ENCODE measurements at regions not wholly inside any gene's neighbourhood (a gene's known extent, or its start where the extent isn't known, plus 50 kb on each side); places are given as distances from the start of the nearest gene placed in this dataset.
"Not testable (repeated sequence)": the region's sequence is repeated elsewhere in the genome, so short reads cannot be mapped to it uniquely, and the experiment has no call there.

DNA sequence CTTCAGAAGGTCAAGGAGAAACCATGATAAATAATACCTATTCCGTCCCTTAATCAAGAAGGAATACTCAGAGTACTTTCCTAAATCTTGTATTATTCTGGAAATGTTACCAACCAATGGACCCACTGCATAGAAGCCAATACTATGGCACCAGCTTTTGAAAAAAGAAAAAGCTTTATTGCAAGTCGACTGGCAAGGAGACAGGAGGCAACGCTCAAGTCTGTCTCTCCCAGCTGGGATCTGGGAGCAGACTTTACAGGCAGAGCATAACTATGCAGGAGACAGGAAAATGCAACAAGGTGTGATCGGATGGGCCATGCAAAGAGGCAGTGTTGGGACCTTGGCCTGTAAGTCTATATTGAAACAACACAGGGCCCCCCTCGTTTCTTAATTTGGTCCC lies 132.4 kb downstream of the CHD9NB start:
- DNase-seq: no peak
- Histone ChIP-seq H3K4me3 (no peak overlapping the region), H3K27me3 (no peaks in the 10 kb centered on the region), H3K36me3 (replicated peaks in 1 of 2) (no peaks in the 10 kb centered on the region), H3K27ac (no peak overlapping the region), H3K4me1 (replicated peaks in 1 of 2) (no peaks in the 10 kb centered on the region), H3K9me3 (replicated peaks in 1 of 3) (no peaks in the 10 kb centered on the region)
- intact Hi-C loops (cut with DNase I): no loop called here
- no peak for TF ChIP-seq POLR2A (IDR thresholded peaks at IDR 0.05)
- TF ChIP-seq, protein P1, sequence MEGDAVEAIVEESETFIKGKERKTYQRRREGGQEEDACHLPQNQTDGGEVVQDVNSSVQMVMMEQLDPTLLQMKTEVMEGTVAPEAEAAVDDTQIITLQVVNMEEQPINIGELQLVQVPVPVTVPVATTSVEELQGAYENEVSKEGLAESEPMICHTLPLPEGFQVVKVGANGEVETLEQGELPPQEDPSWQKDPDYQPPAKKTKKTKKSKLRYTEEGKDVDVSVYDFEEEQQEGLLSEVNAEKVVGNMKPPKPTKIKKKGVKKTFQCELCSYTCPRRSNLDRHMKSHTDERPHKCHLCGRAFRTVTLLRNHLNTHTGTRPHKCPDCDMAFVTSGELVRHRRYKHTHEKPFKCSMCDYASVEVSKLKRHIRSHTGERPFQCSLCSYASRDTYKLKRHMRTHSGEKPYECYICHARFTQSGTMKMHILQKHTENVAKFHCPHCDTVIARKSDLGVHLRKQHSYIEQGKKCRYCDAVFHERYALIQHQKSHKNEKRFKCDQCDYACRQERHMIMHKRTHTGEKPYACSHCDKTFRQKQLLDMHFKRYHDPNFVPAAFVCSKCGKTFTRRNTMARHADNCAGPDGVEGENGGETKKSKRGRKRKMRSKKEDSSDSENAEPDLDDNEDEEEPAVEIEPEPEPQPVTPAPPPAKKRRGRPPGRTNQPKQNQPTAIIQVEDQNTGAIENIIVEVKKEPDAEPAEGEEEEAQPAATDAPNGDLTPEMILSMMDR (IDR thresholded peaks at IDR 0.05): no peak
- 53 to 66% (median 54%) methylated on average over 5 of the region's 5 CpGs for WGBS, 4 donors

DNA sequence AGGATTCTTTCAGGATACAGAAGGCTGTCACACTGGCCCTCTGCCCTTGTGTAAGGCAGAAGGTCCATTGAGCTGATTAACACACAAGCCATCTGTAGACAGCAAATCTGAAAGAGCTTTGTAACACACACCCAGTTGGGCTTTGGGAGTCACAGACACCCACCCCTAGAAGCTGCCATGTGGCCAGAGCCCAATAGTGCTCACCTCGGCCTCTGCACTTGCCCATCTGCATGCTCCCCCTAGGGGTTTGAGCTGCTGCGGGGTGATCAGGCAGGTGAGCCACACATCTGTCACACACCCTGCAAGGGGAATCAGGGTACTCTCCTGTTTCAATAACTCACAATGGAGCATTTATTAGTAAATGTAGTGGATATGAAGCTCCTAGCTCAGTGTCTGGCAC lies 138.3 kb downstream of the CHD9NB start:
- H3K27me3 ChIP-seq: no peaks in the 10 kb centered on the region
- 59 to 82% (median 61%) methylated on average over 1 to 2 of the region's 2 CpGs for WGBS, 4 donors
- TF ChIP-seq POLR2A (IDR thresholded peaks at IDR 0.05): no peak
- TF ChIP-seq, protein P1 (IDR thresholded peaks at IDR 0.05): no peak
- no peak overlapping the region for H3K4me3 ChIP-seq
- intact Hi-C loops (cut with DNase I): no loop called here
- H3K9me3 ChIP-seq (replicated peaks in 1 of 3): no peaks in the 10 kb centered on the region
- H3K27ac ChIP-seq: no peak overlapping the region
- no peaks in the 10 kb centered on the region for H3K36me3 ChIP-seq (replicated peaks in 1 of 2)
- DNase-seq: no peak
- H3K4me1 ChIP-seq (replicated peaks in 1 of 2): no peaks in the 10 kb centered on the region

DNA sequence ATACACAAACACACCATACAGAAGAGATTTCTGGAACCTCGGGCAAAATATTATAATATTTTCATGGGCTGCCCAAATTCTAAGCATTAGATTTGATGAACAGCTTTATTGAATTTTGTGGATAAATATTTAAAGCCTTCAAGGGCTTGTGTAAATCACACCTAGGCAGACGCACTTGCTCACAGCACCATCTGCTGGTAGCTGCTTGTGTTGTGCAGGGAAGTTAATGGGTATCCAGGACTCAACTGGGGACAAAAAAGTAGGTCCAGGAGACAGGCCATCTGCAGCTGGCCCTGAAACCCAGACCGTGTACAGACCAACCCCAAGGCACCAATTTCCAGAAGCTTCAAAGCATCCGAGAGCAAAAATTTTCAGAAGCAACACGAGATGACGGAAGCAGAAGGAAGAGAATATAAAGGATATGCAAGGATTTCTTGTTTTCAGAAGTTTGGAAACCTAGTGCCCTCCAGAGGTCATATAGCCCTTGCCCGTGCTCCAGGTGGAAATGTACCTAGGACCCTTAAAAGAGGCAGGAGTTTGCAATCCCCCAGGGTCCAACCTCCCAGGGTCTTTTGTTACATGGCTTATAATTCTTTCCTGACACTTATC lies 140.0 kb downstream of the CHD9NB start:
- DNase-seq: peak; percentile 45 to 84 (median 51)
- Histone ChIP-seq H3K36me3 (replicated peaks in 1 of 2) (no peaks in the 10 kb centered on the region), H3K9me3 (replicated peaks in 1 of 3) (no peaks in the 10 kb centered on the region), H3K4me1 (replicated peaks in 1 of 2) (no peaks in the 10 kb centered on the region), H3K4me3 (no peak overlapping the region), H3K27ac (no peak overlapping the region), H3K27me3 (no peaks in the 10 kb centered on the region)
- TF ChIP-seq, protein P1 (IDR thresholded peaks at IDR 0.05): peak; percentile 40 to 68 (median 61)
- TF ChIP-seq POLR2A (IDR thresholded peaks at IDR 0.05): no peak
- intact Hi-C loops (cut with DNase I): no loop called here
- WGBS, 4 donors: 7 to 11% (median 8%) methylated on average over 7 of the region's 7 CpGs

DNA sequence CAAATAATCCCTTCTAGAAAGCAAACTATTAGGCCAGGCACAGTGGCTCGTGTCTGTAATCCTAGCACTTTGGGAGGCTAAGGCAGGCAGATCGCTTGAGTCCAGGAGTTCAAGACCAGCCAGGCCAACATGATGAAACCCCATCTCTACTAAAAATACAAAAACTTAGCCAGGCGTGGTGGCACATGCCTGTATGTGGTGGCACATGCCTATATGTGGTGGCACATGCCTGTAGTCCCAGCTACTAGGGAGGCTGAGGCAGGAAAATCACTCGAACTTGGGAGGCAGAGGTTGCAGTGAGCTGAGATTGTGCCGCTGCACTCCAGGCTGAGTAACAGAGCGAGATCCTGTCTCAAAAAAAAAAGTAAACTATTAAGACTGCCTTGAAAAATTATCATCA lies 144.6 kb downstream of the CHD9NB start:
- DNase-seq; intact Hi-C loops (cut with DNase I); H3K27ac ChIP-seq; H3K36me3 ChIP-seq (replicated peaks in 1 of 2); H3K4me3 ChIP-seq; H3K9me3 ChIP-seq (replicated peaks in 1 of 3); H3K4me1 ChIP-seq (replicated peaks in 1 of 2); H3K27me3 ChIP-seq: not testable (repeated sequence)
- WGBS, 4 donors: 71 to 79% (median 75%) methylated on average over 6 of the region's 6 CpGs

DNA sequence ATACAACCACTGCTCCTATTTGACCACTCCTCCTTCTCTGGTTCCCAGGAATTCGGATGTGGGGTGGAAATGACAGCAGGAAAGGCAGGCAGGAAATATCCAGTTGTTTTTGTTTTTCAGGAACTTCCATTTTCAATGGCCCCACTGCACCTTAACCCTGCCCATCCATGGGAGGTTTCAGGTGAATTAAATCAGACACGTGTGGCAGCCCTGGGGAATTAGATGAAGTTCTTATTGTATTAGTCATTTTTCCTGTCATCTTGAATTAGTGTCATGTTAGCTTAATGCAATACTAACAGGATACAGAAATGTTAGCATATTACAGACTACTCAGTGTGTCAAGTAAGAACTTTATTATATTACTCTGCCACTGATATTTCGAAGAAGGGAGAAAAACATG lies 146.4 kb downstream of the CHD9NB start:
- Histone ChIP-seq H3K9me3 (replicated peaks in 1 of 3) (no peaks in the 10 kb centered on the region), H3K27ac (no peak overlapping the region), H3K4me3 (no peak overlapping the region), H3K4me1 (replicated peaks in 1 of 2) (no peaks in the 10 kb centered on the region), H3K36me3 (replicated peaks in 1 of 2) (no peaks in the 10 kb centered on the region), H3K27me3 (no peaks in the 10 kb centered on the region)
- no peak for DNase-seq
- WGBS, 4 donors: 42 to 49% (median 45%) methylated on average over 3 of the region's 3 CpGs
- TF ChIP-seq, protein P1 (IDR thresholded peaks at IDR 0.05): no peak
- TF ChIP-seq POLR2A (IDR thresholded peaks at IDR 0.05): no peak
- intact Hi-C loops (cut with DNase I): no loop called here
